ENCODE measurements at regions not wholly inside any gene's neighbourhood (a gene's known extent, or its start where the extent isn't known, plus 50 kb on each side); places are given as distances from the start of the nearest gene placed in this dataset.
"Not testable (repeated sequence)": the region's sequence is repeated elsewhere in the genome, so short reads cannot be mapped to it uniquely, and the experiment has no call there.

GRCh38 chr6:74182992-74183391 is 487.0 kb downstream of the CD109 start:
- DNase-seq: no peak

- no peak for DNase-seq
Observed at GRCh38 chr6:74181471-74181870, 485.5 kb downstream of the CD109 start.

GRCh38 chr6:74177506-74177905 is 481.5 kb downstream of the CD109 start:
- DNase-seq: no peak

GRCh38 chr6:74170550-74170949 is 474.5 kb downstream of the CD109 start:
- DNase-seq: not testable (repeated sequence)

GRCh38 chr6:74170118-74170517 is 474.1 kb downstream of the CD109 start:
- no peak for DNase-seq

GRCh38 chr6:74167976-74168375 is 472.0 kb downstream of the CD109 start:
- no peak for DNase-seq

- no peak for DNase-seq
Observed at GRCh38 chr6:74167511-74167910, 471.5 kb downstream of the CD109 start.

GRCh38 chr6:74166849-74167248 is 470.8 kb downstream of the CD109 start:
- DNase-seq: no peak

GRCh38 chr6:74161380-74161779 is 465.4 kb downstream of the CD109 start:
- DNase-seq: no peak

GRCh38 chr6:74152096-74152675 is 456.2 kb downstream of the CD109 start:
- DNase-seq: peak; percentile 70

- no peak for DNase-seq
Observed at GRCh38 chr6:74145931-74146330, 449.9 kb downstream of the CD109 start.

- DNase-seq: no peak
Observed at GRCh38 chr6:74137911-74138310, 441.9 kb downstream of the CD109 start.

GRCh38 chr6:74134327-74134726 is 438.3 kb downstream of the CD109 start:
- no peak for DNase-seq

GRCh38 chr6:74133073-74133472 is 437.1 kb downstream of the CD109 start:
- no peak for DNase-seq

- DNase-seq: no peak
Observed at GRCh38 chr6:74130641-74131040, 434.6 kb downstream of the CD109 start.

- peak; percentile 25 for DNase-seq
Observed at GRCh38 chr6:74128536-74128935, 432.5 kb downstream of the CD109 start.

GRCh38 chr6:74117113-74117512 is 421.1 kb downstream of the CD109 start:
- no peak for DNase-seq

GRCh38 chr6:74115674-74116073 is 419.7 kb downstream of the CD109 start:
- DNase-seq: no peak

- DNase-seq: no peak
Observed at GRCh38 chr6:74114428-74114827, 418.4 kb downstream of the CD109 start.

GRCh38 chr6:74113901-74114300 is 417.9 kb downstream of the CD109 start:
- no peak for DNase-seq

GRCh38 chr6:74103417-74103816 is 407.4 kb downstream of the CD109 start:
- no peak for DNase-seq

- DNase-seq: no peak
Observed at GRCh38 chr6:74100719-74101287, 404.8 kb downstream of the CD109 start.

- no peak for DNase-seq
Observed at GRCh38 chr6:74096329-74096728, 400.3 kb downstream of the CD109 start.

GRCh38 chr6:74093361-74093760 is 397.4 kb downstream of the CD109 start:
- DNase-seq: no peak

Data from muscle of arm (tissue), 1 donor.